Right lobe of liver (tissue), 4 donors: ENCODE measurements at regions not wholly inside any gene's neighbourhood (a gene's known extent, or its start where the extent isn't known, plus 50 kb on each side); places are given as distances from the start of the nearest gene placed in this dataset.

Experiments
- CTCF ChIP-seq, 4 donors: fragments of 200-600 bp in 3 of 4; fragments of 450-650 bp in 1 of 4; IDR thresholded peaks; one replicate each; pipeline versions ENCODE4 v1.5.1 to v1.8.0; 2016 to 2022; ENCODE audit warnings: antibody characterized with exemption in 4 of 4, mild to moderate bottlenecking in 2 of 4
- POLR2A ChIP-seq: fragments of 450-650 bp; IDR thresholded peaks from one replicate; pipeline ENCODE4 v1.6.1; 2017; ENCODE audit warnings: antibody characterized with exemption, mild to moderate bottlenecking
- donor health status: DM: no; HTN: no; CAD: no.
- donor health status: DM: no; HTN: no; CAD: no.
- donor health status: DM: no; HTN: yes; CAD: no.

- TF ChIP-seq CTCF (IDR thresholded peaks at IDR 0.05) = no peak
- no peak for TF ChIP-seq POLR2A
These were observed 370.7 kb upstream of the TRPC7 start for GRCh38 chr5:136736021-136736420.
